ENCODE measurements at regions not wholly inside any gene's neighbourhood (a gene's known extent, or its start where the extent isn't known, plus 50 kb on each side); places are given as distances from the start of the nearest gene placed in this dataset.
"Not testable (repeated sequence)": the region's sequence is repeated elsewhere in the genome, so short reads cannot be mapped to it uniquely, and the experiment has no call there.

DNA sequence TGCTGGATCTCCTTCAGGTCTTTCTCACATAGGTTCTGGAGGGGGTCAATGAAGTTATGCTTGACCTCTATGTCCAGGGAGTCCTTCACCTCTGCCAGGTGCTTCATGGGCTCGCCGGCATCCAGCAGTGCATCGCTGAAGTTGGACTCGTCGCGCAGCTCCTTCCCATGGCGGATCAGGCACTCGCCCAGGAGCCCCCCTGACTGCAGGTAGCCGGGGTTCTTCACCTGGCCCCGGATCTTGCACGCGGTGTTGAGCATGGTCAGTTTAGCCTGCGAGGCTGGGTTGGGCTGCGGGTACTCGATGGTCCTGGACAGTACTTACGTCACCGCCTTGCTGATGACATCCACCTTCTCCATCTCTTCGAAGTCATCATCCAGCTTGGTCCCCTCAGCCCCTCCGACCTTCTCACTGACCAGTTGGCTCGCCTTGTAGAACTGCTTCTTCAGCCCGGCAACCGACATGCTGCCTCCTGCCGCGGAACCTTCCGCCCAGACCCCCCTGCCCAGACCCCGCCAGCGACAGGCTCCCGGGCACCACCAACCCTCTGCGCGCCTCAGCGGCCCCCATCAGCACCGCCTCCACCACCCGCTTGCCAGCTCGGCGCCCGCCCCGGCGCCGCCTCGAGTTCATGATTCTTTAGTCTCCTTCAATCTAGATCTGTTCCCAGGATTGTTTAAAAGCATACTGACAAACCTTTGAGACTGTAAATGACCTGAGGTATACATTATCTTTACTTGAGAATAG, 99.8 kb downstream of the KPNA2 start:
- no peak for DNase-seq (ENCODE audit: low read depth, low spot score)

DNA sequence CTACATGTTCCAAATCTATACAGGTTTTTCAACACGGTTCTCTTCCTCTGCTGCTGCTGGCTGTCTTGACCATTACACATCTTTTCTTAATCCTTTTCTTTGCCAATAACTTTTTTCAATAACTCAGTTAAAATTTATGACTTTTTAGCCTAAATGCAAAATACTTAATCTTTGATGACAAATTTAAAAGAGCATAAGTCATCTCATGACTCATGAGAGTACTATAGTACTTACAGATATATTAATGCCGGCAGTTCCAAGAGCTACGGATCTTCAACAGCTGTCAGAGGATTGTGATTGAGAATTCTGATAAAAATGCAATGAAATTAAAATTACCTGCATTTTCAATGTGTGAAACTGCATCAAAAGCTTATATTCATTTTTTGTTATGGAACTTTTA, 105.5 kb downstream of the KPNA2 start:
- DNase-seq (ENCODE audit: low read depth, low spot score), result no peak

GRCh38 chr17:68142595-68142994, 105.2 kb upstream of the AMZ2 start:
- DNase-seq (ENCODE audit: low read depth, low spot score), result no peak

DNA sequence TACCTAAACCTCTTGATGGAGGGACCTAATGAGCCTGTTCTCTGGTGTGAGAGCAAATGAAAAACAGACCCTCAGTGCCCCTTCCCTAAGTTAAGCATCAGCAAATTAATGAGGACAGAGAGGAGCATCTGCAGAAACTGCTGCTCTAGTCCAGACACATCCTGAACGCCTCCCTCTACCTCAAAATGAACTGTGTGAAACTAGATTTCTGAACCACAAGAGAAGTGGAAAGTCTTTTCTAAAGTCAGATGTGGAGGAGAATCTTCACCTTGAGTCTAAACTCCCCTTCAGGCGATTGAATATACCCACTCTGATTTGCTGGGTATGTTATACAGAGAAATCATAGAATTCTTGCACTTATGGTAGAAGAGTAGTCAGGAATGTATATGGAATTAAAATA, 104.4 kb upstream of the AMZ2 start:
- no peak for DNase-seq (ENCODE audit: low read depth, low spot score)

DNA sequence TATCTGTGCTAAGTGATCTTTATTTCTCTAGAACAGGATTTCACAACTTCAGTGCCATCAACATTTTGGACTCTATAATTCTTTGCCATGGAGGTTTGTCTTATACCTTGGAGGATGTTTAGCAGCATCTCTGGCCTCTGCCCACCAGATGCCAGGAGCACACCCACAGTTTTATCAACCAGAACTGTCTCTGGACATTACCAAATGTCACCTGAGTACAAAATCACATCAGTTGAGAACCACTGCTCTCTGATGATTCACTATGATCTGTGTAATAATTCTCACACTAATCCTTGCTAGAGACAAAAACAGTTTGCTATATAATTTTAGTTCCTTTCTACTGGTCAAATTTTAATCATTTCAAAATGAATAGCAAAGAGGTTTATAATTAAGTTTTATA, 102.8 kb upstream of the AMZ2 start:
- no peak for DNase-seq (ENCODE audit: low read depth, low spot score)

DNA sequence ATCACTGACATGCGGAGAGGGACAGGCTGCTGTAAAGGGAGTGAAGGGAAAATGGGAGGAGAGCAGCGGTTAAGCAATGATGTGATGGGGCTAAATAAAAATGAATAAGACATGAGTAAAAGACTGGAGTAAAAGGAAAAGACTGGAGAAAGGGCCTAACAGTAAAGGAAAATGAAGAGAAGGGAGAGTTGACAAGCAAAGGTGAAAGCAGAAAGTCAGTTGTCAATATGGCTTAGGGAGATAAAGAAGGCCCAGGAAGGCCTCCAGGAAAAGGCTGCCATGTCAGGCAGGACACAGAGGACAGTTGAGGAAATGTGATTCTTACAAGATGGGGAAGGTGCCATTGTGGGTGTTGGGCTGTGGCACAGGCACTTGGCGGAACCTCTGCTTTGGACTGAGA, 98.9 kb upstream of the AMZ2 start:
- no peak for DNase-seq (ENCODE audit: low read depth, low spot score)

- no peak for DNase-seq (ENCODE audit: low read depth, low spot score)
Measured at GRCh38 chr17:68152161-68152571, 95.7 kb upstream of the AMZ2 start.

GRCh38 chr17:68155692-68156091, 92.2 kb upstream of the AMZ2 start:
- DNase-seq (ENCODE audit: low read depth, low spot score), result no peak

DNA sequence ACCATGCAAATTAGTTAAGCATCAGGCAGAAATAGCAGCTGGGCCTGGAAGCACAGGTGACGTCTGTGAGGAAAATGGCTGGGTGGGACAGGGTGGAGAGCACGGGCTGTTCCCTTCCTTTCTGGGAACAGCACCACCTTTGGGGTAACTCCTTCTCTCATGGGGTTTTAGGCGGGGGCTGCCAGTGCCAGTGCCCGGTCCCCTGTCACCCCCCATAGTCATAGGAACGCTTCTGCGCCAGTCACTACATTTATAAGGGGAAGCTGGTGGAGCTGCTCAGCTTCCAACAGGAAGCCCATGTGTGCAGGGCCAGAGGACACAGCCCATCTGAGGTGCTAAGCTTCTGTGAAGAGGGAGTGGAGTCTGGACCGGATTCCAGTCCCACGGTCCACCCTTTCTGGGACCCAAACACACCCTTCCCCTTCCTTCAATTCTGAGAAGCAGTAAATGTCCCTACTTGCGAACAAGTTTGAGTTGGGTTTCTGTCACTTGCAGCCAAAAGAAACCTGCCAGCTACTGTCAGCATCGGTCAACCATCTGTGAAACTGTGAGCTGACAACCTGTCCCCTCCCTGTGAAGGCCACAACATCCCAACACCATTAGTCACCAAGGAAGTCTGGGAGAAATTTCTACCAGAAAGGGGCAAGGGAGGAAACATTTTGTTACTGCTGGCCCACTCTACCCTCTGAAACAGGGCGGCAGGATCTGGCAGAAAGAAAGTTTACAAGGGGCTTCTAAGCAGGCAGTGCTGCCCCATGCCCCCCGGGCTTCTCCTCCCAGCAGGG, 86.0 kb upstream of the AMZ2 start:
- DNase-seq (ENCODE audit: low read depth, low spot score), result no peak

DNA sequence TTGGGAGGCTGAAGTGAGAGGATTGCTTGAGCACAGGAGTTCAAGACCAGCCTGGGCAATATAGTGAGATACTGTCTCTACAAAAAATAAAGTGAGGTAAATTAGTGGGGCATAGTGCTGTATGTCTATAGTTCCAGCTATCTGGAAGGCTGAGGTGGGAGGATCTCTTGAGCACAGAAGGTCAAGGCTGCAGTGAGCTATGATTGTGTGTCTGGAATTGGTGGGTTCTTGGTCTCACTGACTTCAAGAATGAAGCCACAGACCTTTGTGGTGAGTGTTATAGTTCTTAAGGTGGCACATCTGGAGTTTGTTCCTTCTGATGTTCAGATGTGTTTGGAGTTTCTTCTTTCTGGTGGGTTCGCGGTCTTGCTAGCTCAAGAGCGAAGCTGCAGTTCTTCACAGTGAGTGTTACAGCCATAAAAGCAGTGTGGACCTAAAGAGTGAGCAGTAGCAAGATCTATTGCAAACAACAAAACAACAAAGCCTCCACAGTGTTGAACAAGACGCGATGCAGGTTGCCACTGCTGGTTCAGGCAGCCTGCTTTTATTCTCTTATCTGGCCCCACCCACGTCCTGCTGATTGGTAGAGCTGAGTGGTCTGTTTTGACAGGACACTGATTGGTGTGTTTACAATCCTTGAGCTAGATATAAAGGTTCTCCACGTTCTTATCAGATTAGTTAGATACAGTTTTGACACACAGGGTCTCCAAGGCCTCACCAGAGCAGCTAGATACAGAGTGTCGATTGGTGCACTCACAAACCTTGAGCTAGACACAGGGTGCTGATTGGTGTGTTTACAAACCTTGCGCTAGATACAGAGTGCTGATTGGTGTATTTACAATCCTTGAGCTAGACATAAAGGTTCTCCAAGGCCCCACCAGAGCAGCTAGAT, 79.3 kb upstream of the AMZ2 start:
- not testable (repeated sequence) for DNase-seq (ENCODE audit: low read depth, low spot score)

GRCh38 chr17:68169165-68169821, 78.5 kb upstream of the AMZ2 start:
- peak; percentile 78 for DNase-seq (ENCODE audit: low read depth, low spot score)

DNA sequence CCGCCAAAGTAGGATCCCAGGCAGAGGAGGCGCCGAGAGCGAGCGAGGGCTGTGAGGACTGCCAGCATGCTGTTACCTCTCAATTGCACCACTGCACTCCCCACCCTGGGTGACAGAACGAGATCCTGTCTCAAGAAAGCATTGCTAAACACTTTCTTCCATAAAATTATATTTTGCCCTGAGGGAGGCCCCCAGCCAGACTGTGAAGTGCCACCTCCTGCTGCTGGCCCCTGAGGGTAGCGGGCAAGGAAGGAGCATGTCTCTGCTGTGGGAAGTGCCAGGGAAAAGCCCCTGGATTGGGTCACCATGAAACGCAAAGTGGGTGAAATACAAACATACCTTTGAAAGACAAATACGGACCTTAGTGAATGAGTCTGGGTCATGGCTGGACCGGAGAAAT, 78.0 kb upstream of the AMZ2 start:
- no peak for DNase-seq (ENCODE audit: low read depth, low spot score)

GRCh38 chr17:68170246-68170645, 77.6 kb upstream of the AMZ2 start:
- no peak for DNase-seq (ENCODE audit: low read depth, low spot score)

DNA sequence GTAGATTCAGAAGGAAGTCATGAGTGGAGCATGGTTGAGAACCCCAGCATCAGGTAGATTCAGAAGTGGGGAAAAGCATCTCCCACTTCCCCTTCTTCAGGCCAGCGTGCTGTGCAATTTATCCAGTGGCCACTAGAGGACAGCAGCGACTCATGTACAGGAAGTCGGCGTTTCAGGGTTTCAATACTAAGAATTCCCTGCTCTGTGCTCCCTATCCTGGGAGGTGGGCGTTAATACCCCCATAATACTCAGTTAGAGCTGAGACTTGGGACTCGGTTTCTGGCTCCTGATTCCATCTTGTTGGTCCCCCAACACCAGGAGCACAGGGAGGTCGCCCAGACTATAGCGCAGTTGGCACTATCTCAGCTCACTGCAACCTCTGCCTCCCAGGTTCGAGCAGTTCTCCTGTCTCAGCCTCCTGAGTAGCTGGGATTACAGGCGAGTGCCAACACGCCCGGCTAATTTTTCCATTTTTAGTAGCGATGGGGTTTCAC, 75.3 kb upstream of the AMZ2 start:
- peak; percentile 75 for DNase-seq (ENCODE audit: low read depth, low spot score)

- no peak for DNase-seq (ENCODE audit: low read depth, low spot score)
Measured at GRCh38 chr17:68175416-68175815, 72.4 kb upstream of the AMZ2 start.

- DNase-seq (ENCODE audit: low read depth, low spot score), result no peak
Measured at GRCh38 chr17:68175905-68176304, 71.9 kb upstream of the AMZ2 start.

- DNase-seq (ENCODE audit: low read depth, low spot score), result no peak
Measured at GRCh38 chr17:68176718-68177117, 71.1 kb upstream of the AMZ2 start.

- DNase-seq (ENCODE audit: low read depth, low spot score), result peak; percentile 43
Measured at GRCh38 chr17:68178831-68179230, 69.0 kb upstream of the AMZ2 start.

- no peak for DNase-seq (ENCODE audit: low read depth, low spot score)
Measured at GRCh38 chr17:68179236-68179925, 68.5 kb upstream of the AMZ2 start.

DNA sequence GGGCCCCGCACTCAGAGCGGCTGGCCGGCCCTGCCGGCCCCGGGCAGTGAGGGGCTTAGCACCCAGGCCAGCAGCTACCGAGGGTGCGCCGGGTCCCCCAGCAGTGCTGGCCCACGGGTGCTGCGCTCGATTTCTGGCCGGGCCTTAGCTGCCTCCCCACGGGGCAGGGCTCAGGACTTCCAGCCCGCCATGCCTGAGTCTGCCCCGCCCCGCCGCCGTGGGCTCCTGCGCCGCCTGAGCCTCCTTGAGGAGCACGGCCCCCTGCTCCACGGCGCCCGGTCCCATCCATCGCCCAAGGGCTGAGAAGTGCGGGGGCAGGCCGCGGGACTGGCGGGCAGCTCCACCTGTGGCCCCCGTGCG, 67.9 kb upstream of the AMZ2 start:
- no peak for DNase-seq (ENCODE audit: low read depth, low spot score)

DNA sequence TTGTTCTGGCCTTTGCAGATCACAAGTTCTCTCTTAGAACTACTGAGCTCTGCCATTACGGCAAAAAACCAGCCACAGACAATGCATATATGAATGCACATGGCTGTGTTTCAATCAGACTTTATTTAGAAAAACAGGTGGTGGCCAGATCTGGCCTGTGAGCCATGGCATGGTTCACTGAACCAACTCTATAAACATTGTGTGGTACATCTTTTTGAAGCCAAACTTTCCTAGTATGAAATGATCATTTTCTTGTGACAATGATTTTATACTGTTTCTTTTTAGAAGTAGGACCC, 65.9 kb upstream of the AMZ2 start:
- no peak for DNase-seq (ENCODE audit: low read depth, low spot score)

All from ELF-1 (cell line).